Fibroblast of upper back skin (primary cell): ENCODE measurements at regions not wholly inside any gene's neighbourhood (a gene's known extent, or its start where the extent isn't known, plus 50 kb on each side); places are given as distances from the start of the nearest gene placed in this dataset.
"Not testable (repeated sequence)": the region's sequence is repeated elsewhere in the genome, so short reads cannot be mapped to it uniquely, and the experiment has no call there.

ENCODE experiments used
- DNase-seq: peaks from one replicate; pipeline ENCODE4 v3.0.0-alpha.2; 2013

- no peak for DNase-seq
Observed at GRCh38 chr5:77908787-77909186, 132.6 kb upstream of the TBCA start.

- DNase-seq, result no peak
Observed at GRCh38 chr5:77907786-77908185, 131.6 kb upstream of the TBCA start.

- DNase-seq, result peak; percentile 9
Observed at GRCh38 chr5:77906806-77907205, 130.7 kb upstream of the TBCA start.

GRCh38 chr5:77904362-77904761 lies 128.2 kb upstream of the TBCA start:
- no peak for DNase-seq

GRCh38 chr5:77900691-77901090 lies 124.6 kb upstream of the TBCA start:
- no peak for DNase-seq

GRCh38 chr5:77898385-77898784 lies 122.2 kb upstream of the TBCA start:
- no peak for DNase-seq

GRCh38 chr5:77896338-77896737 lies 120.2 kb upstream of the TBCA start:
- DNase-seq, result no peak

- not testable (repeated sequence) for DNase-seq
Observed at GRCh38 chr5:77894103-77894502, 118.0 kb upstream of the TBCA start.

- DNase-seq, result peak; percentile 97
Observed at GRCh38 chr5:77893225-77893860, 117.2 kb upstream of the TBCA start.

GRCh38 chr5:77892061-77893010 lies 116.2 kb upstream of the TBCA start:
- DNase-seq, result no peak

GRCh38 chr5:77885519-77885918 lies 109.4 kb upstream of the TBCA start:
- DNase-seq, result no peak

- peak; percentile 68 for DNase-seq
Observed at GRCh38 chr5:77882670-77883257, 106.6 kb upstream of the TBCA start.

GRCh38 chr5:77881528-77881927 lies 105.4 kb upstream of the TBCA start:
- no peak for DNase-seq

- DNase-seq, result no peak
Observed at GRCh38 chr5:77877516-77878355, 101.6 kb upstream of the TBCA start.

- no peak for DNase-seq
Observed at GRCh38 chr5:77876862-77877502, 100.8 kb upstream of the TBCA start.

GRCh38 chr5:77876316-77876715 lies 100.2 kb upstream of the TBCA start:
- DNase-seq, result no peak

GRCh38 chr5:77874691-77875090 lies 98.6 kb upstream of the TBCA start:
- DNase-seq, result no peak

- no peak for DNase-seq
Observed at GRCh38 chr5:77873239-77873638, 97.1 kb upstream of the TBCA start.

- no peak for DNase-seq
Observed at GRCh38 chr5:77871946-77872345, 95.8 kb upstream of the TBCA start.

- DNase-seq, result no peak
Observed at GRCh38 chr5:77871016-77871415, 94.9 kb upstream of the TBCA start.

GRCh38 chr5:77869116-77869798 lies 93.1 kb upstream of the TBCA start:
- no peak for DNase-seq

GRCh38 chr5:77867914-77868313 lies 91.8 kb upstream of the TBCA start:
- no peak for DNase-seq
